Small intestine (tissue), 7 donors: ENCODE measurements at regions not wholly inside any gene's neighbourhood (a gene's known extent, or its start where the extent isn't known, plus 50 kb on each side); places are given as distances from the start of the nearest gene placed in this dataset.

Experiments used
- DNase-seq, 2 donors: peaks; one replicate each; pipeline versions ENCODE4 v3.0.0 to v3.0.0-alpha.2; 2013
- FAIRE-seq: peaks from 2 replicates; lab custom pipeline; 2012; peaks lifted over from hg19 to GRCh38; lab: Jason Lieb, UNC
- H3K27ac ChIP-seq, 3 donors: one replicate each; pipeline ENCODE4 v1.5.1; 2013; ENCODE audit warnings: low read length in 2 of 3, mild to moderate bottlenecking in 2 of 3, control low read depth in 1 of 3, inconsistent platforms in 1 of 3, low read depth in 1 of 3, moderate library complexity in 1 of 3
- H3K27me3 ChIP-seq, 3 donors: one replicate each; pipeline ENCODE4 v1.6.1; 2013; ENCODE audit warnings: low read length in 3 of 3, inconsistent platforms in 1 of 3; ENCODE audit not compliant: control insufficient read depth in 3 of 3, insufficient read depth in 3 of 3
- H3K36me3 ChIP-seq, 3 donors: one replicate each; pipeline ENCODE4 v1.6.1; 2013; ENCODE audit warnings: low read length in 3 of 3, inconsistent platforms in 1 of 3, low read depth in 1 of 3, mild to moderate bottlenecking in 1 of 3, moderate library complexity in 1 of 3; ENCODE audit not compliant: control insufficient read depth in 3 of 3, insufficient read depth in 2 of 3
- H3K4me1 ChIP-seq, 3 donors: one replicate each; pipeline ENCODE4 v1.6.1; 2013; ENCODE audit warnings: low read length in 2 of 3, inconsistent platforms in 1 of 3, low read depth in 1 of 3, mild to moderate bottlenecking in 1 of 3, moderate library complexity in 1 of 3; ENCODE audit not compliant: control insufficient read depth in 3 of 3, insufficient read depth in 2 of 3
- H3K4me3 ChIP-seq, 3 donors: one replicate each; pipeline ENCODE4 v1.5.1; 2013; ENCODE audit warnings: low read length in 3 of 3, control low read depth in 1 of 3, inconsistent platforms in 1 of 3, low read depth in 1 of 3, mild to moderate bottlenecking in 1 of 3, moderate library complexity in 1 of 3
- H3K9me3 ChIP-seq, 2 donors: one replicate each; pipeline ENCODE4 v1.6.1; 2013; ENCODE audit warnings: low read depth in 1 of 2, low read length in 1 of 2; ENCODE audit not compliant: control insufficient read depth in 2 of 2, insufficient read depth in 1 of 2
- WGBS, 3 donors: extraction: QIAGEN DNeasy Blood & Tissue Kit; methylation state at CpG; one replicate each; pipeline ENCODE4 v1.1.7; 2013; 5-methylcytosine and 5-hydroxymethylcytosine counted together
- donor health status: healthy with polysubstance abuse.
- donor health status: control.
- donor health status: control.
- donor health status: Bipolar disorder and iron deficiency.
- donor health status: healthy.

DNA sequence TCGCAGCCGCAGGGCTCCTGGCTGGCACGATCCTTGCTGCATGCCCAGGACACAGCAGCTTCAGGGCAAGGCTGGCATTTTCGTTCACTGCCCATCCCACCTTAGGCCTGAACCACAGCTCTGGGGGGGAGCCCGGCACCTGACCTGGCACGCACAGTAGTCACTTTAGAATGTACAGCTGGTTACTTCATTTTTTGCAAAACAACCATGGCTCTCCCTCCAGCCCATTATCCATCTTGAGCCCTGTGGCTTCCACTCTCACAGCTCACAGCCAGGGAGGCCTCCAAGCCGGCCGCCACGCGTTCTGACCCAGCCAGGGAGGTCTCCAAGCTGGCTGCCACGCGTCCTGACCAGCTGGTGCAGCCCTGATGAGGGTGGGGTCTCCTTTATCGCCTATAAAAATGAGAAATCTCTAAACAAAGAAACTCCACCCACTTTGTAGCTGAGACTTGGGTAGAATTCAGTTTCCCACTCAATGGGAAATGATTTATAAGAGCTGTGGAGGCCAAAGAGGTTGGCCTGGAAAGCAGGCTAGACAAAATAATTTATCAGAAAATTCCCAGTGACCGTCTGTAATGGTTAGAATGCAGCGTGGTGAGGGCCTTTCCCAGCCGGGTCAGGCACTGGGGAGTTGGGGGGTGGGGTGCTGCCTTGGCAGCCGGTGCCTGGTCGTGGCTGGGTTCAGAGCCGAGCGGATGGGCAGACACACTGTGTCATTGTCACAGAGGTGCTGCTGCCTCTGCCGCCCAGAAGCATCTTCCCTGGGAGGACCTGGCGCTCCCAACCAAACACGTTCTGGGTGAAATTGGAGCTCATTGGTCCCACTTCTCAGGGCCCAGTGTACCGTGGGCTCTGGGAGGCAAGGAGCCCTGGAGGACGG is 54.6 kb upstream of the ACTRT2 start:
- no peaks in the 10 kb centered on the region for H3K9me3 ChIP-seq
- no peaks in the 10 kb centered on the region for H3K27me3 ChIP-seq
- no peak for DNase-seq
- no peaks in the 10 kb centered on the region for H3K4me1 ChIP-seq
- no peak overlapping the region for H3K27ac ChIP-seq
- 66 to 84% (median 81%) methylated on average over 25 of the region's 25 CpGs for WGBS, 3 donors
- FAIRE-seq: no peak
- H3K36me3 ChIP-seq: no peaks in the 10 kb centered on the region
- H3K4me3 ChIP-seq: no peak overlapping the region

DNA sequence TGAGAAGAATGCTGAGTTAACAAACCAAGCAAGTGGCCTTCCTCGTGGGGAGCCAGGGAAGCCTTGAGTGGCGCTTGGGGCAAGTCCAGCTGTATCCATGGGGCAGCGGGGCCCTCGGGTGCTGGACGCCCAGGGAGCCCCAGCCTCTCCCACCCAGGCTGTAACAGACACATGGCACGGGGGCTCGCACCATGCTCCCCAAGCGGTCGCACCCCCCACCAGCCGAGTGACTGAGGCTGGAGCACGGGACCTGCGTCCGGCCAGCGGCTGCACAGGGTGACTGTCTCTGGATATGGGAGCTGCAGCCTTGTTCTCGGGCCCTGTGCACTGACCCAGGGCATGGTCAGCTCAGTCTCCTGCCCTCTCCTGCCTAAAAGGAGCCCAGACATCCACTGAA is 53.9 kb upstream of the ACTRT2 start:
- no peak overlapping the region for H3K4me3 ChIP-seq
- FAIRE-seq: no peak
- no peak for DNase-seq
- H3K36me3 ChIP-seq: no peaks in the 10 kb centered on the region
- no peaks in the 10 kb centered on the region for H3K27me3 ChIP-seq
- H3K9me3 ChIP-seq: no peaks in the 10 kb centered on the region
- 84 to 92% (median 88%) methylated on average over 15 of the region's 15 CpGs for WGBS, 3 donors
- no peak overlapping the region for H3K27ac ChIP-seq
- H3K4me1 ChIP-seq: no peaks in the 10 kb centered on the region

DNA sequence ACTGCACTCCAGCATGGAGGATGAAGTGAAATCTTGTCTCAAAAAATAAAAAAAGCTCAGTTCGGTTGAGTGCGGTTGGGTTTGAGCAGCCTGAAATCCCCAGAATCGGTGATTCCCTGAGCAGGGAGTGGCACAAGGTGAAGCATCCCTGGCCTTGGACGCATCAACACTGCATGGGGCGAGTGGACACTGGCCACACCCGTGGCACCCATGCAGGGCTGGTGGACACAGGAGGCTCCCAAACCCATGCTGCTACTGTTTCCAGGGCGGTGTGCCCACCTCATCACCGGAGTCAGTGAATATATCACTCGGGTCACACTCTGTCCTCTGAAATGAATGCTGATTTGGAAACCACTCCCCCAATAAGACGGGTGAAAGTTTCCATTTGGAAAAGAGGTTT is 53.4 kb upstream of the ACTRT2 start:
- no peak for DNase-seq
- Histone ChIP-seq H3K27me3 (no peaks in the 10 kb centered on the region), H3K36me3 (no peaks in the 10 kb centered on the region), H3K27ac (no peak overlapping the region), H3K4me1 (no peaks in the 10 kb centered on the region), H3K4me3 (no peak overlapping the region), H3K9me3 (no peaks in the 10 kb centered on the region)
- no peak for FAIRE-seq
- WGBS, 3 donors: 58 to 63% (median 58%) methylated on average over 10 of the region's 10 CpGs

DNA sequence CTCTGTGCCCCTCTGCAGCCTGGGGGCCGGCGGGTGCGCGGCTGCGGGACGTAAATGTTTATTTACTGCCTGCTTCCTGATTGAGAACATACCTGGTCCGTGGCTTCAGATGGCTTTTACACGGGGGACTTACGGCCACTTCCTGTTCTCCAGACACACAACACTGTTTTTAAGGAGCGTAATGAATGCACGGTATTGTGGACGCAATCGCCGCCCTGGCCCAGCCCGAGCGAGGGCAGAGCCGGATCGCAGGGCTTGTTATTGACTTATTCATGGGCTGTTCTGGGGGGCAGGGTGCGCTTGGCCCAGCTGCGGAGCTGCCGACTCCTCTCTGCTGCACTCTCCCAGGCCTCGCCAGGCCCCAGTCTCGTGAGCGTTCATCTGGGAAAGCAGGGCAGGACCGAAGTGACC is 52.8 kb upstream of the ACTRT2 start:
- WGBS, 3 donors: 12 to 33% (median 28%) methylated on average over 25 of the region's 25 CpGs
- Histone ChIP-seq H3K9me3 (no peaks in the 10 kb centered on the region), H3K27ac (no peak overlapping the region), H3K36me3 (no peaks in the 10 kb centered on the region), H3K4me1 (no peaks in the 10 kb centered on the region), H3K27me3 (no peaks in the 10 kb centered on the region), H3K4me3 (no peak overlapping the region)
- FAIRE-seq: no peak
- peak; percentile 18 to 67 for DNase-seq

DNA sequence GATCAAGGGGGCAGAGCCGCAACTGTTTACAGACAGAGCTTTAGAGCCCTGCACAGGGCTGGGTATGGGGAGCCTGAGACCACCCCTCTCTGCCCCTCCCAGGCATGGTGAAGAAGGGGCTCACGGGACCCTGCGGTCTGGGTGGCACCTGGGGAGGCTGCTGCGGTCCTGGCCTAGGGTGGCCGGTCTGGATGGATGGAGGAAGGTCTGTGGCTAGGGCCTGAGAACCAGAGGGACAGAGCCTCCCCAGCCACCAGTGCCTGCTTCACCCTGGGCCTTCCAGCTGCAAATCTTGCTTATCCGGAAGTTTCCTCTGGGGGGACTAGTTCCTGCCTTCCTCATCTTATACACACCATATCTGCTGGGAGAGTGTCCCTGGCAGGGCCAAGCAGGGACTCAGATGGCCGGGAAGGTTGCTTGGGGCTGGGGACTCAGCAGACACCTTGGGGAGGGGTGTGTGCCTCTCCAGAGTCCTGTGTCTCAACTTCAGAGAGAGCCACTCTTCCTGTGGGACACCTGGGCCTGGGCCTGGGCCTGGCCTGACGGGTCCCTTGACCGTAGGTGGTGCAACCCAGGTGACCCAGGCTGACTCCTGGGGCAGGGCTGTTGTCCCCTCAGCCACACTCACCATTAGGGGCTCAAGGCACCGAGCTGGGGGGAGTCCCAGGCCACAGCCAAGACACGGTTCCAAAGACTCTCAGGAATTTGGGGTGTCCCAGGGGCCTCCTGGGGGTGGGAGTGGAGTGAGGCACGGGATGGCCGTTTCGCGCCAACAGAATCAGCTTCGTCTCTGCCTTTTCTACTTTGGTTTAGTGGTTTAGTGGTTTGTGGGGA is 52.0 kb upstream of the ACTRT2 start:
- Histone ChIP-seq H3K4me1 (no peaks in the 10 kb centered on the region), H3K36me3 (no peaks in the 10 kb centered on the region), H3K27me3 (no peaks in the 10 kb centered on the region), H3K9me3 (no peaks in the 10 kb centered on the region), H3K27ac (no peak overlapping the region), H3K4me3 (no peak overlapping the region)
- 81 to 89% (median 81%) methylated on average over 16 of the region's 16 CpGs for WGBS, 3 donors
- DNase-seq (no peak), FAIRE-seq (no peak)

DNA sequence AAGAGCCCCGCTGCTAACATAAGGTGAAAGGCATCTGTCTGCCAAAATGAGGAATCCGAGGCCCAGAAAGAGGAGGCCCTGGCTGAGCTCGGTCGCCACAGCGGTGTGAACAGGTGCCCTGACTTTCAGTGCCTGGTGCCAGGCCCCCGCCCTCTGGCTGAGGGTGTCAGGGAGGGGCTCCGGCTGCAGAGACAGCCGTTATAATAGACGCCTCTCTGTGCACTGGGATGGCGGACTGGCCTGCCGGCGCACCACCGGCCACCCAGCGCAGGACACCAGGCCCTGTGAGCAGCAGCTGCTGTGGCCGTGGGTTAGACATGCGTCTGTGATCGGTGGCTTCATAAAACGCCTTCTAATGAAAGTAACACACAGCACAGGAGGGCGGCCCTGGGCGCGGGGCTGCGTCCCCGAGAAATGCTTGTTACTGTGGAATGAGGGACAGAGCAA is 51.4 kb upstream of the ACTRT2 start:
- no peak for FAIRE-seq
- Histone ChIP-seq H3K9me3 (no peaks in the 10 kb centered on the region), H3K27ac (no peak overlapping the region), H3K36me3 (no peaks in the 10 kb centered on the region), H3K4me3 (no peak overlapping the region), H3K27me3 (no peaks in the 10 kb centered on the region), H3K4me1 (no peaks in the 10 kb centered on the region)
- DNase-seq: no peak
- WGBS, 3 donors: 84 to 91% (median 85%) methylated on average over 21 to 23 of the region's 23 CpGs

DNA sequence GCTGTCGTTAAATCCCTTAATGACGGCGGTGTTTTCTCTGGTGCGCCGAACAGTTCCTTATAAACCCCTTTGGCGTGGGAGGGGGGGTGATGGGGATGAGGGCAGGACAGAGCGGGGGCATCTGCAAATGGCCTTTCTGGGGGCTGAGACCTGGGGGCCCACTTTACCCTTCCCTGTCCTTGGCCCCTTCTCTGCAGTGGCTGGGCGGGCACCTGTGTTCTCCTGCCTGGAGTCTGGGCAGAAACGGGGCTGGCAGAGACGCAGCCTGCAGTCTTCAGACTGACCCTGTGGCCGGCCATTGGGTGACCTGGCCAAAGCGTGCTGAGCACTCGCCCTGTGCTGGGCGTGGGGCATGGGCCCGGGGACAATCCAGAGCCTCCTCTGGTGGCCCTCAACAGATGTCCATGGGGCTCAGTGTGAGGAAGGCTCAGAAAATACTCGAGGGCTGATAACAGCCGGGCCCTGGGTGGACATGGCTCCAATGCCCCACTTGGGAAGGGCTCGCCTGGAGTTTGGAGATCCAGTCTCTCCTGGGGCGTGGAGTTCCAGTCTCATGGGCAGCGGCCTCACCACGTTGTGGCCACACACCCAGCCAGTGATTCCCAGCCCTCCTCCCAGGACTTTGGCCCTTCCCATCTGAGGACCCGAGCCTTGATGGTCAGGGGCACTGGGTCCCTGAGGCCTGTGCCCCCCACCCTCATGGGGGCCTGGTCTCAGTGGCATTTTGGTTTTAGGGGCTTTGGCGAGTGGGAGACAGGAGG is 50.8 kb upstream of the ACTRT2 start:
- no peak for DNase-seq
- WGBS, 3 donors: 81 to 88% (median 81%) methylated on average over 23 of the region's 23 CpGs
- no peak overlapping the region for H3K27ac ChIP-seq
- H3K9me3 ChIP-seq: no peaks in the 10 kb centered on the region
- H3K4me1 ChIP-seq: no peaks in the 10 kb centered on the region
- no peaks in the 10 kb centered on the region for H3K36me3 ChIP-seq
- no peak overlapping the region for H3K4me3 ChIP-seq
- no peaks in the 10 kb centered on the region for H3K27me3 ChIP-seq
- no peak for FAIRE-seq

DNA sequence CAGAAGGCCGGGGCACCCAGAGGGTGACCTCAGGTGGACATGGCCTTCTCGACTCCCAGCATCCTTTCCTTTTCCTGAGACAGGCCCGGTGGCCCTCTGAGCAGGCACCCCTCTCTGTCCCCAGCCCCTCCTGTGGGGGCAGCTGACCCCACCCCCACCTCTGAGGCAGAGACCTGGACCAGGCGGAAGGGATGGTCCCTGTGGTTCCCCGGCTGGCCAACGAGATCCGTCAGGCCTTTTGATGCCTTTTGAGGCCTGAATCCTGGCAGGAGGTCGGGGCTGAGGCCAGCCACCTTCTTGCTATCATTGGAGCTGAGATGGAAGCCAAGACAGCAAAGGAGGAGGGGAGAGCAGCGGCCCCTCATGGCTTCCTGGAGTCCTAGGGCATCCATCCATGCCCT is 50.2 kb upstream of the ACTRT2 start:
- no peaks in the 10 kb centered on the region for H3K27me3 ChIP-seq
- FAIRE-seq: no peak
- H3K9me3 ChIP-seq: no peaks in the 10 kb centered on the region
- no peak overlapping the region for H3K4me3 ChIP-seq
- WGBS, 3 donors: 83 to 92% (median 86%) methylated on average over 9 of the region's 9 CpGs
- H3K27ac ChIP-seq: no peak overlapping the region
- no peak for DNase-seq
- no peaks in the 10 kb centered on the region for H3K36me3 ChIP-seq
- H3K4me1 ChIP-seq: no peaks in the 10 kb centered on the region
